AG09319 (cell line): ENCODE measurements at regions not wholly inside any gene's neighbourhood (a gene's known extent, or its start where the extent isn't known, plus 50 kb on each side); places are given as distances from the start of the nearest gene placed in this dataset.
"Not testable (repeated sequence)": the region's sequence is repeated elsewhere in the genome, so short reads cannot be mapped to it uniquely, and the experiment has no call there.

ENCODE experiments used
- DNase-seq: peaks from one replicate; pipeline ENCODE4 v3.0.0-alpha.2; 2010; ENCODE audit warnings: low read depth; ENCODE audit errors: extremely low read depth
- TF ChIP-seq, protein P1 (sequence below): IDR thresholded peaks from 2 replicates; pipeline ENCODE4 v1.5.1; 2011; ENCODE audit warnings: low read depth, mild to moderate bottlenecking, inconsistent platforms, low read length, moderate library complexity

DNA sequence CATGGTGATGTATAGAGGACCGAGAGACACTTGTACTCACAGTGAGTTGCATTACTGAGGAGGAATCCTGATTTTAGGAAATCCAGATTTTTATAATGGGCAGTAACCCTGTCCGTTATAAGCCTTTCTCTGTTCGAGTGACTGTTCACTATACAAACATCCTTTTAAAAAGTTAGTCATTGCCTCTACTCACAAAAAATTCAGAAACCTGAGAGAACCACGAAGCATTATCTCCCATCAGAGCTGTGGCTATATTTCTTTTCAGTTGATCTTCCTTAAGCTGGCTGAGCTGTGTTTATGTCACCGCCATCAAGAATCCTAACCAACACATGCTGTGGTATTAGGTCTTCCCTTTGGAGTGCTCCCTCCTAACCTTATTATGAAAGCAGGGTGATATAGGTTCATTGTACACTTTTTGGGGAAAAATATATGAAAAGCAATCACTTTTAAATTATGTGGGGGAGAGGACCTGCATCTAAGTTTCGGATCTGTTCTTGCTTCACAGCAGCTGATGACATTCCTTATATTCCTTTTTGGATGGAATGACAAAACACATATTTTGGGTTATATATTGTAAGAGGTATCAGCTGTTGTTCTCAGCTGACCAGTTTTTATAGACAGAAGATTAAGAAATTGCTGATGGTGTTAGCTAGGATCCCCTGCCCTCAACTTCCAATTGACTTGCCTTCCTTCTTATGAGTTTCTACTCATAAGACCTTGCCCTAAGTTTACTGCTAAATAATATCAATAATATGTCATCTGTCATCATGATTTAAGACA, 465.9 kb upstream of the RASGRP1 start:
- no peak for DNase-seq
- TF ChIP-seq, protein P1, sequence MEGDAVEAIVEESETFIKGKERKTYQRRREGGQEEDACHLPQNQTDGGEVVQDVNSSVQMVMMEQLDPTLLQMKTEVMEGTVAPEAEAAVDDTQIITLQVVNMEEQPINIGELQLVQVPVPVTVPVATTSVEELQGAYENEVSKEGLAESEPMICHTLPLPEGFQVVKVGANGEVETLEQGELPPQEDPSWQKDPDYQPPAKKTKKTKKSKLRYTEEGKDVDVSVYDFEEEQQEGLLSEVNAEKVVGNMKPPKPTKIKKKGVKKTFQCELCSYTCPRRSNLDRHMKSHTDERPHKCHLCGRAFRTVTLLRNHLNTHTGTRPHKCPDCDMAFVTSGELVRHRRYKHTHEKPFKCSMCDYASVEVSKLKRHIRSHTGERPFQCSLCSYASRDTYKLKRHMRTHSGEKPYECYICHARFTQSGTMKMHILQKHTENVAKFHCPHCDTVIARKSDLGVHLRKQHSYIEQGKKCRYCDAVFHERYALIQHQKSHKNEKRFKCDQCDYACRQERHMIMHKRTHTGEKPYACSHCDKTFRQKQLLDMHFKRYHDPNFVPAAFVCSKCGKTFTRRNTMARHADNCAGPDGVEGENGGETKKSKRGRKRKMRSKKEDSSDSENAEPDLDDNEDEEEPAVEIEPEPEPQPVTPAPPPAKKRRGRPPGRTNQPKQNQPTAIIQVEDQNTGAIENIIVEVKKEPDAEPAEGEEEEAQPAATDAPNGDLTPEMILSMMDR: no peak

GRCh38 chr15:39031596-39031995, 467.0 kb upstream of the RASGRP1 start:
- no peak for DNase-seq
- TF ChIP-seq, protein P1: no peak

- TF ChIP-seq, protein P1: no peak
- DNase-seq: no peak
Measured at GRCh38 chr15:39034816-39035215, 470.2 kb upstream of the RASGRP1 start.

- DNase-seq: not testable (repeated sequence)
Measured at GRCh38 chr15:39037611-39038010, 473.0 kb upstream of the RASGRP1 start.

DNA sequence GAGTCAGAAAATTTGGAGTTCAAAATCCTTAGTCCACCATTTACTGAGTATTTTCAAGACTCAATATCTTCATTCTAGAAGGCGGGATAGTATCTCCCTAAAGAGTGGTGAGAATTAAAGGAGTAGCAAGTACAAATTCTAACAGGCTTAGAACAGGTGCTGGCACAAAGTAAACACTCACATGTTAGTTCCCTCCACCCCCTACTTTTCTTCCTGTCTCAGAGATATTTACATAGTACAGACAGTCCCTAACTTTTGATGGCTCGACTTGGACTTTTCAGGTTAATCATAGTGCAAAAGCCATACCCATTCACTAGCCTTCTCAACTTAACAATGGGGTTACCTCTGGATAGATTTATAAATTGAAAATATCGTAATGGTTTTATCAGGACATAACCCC, 476.2 kb upstream of the RASGRP1 start:
- DNase-seq: no peak
- TF ChIP-seq, protein P1: no peak

DNA sequence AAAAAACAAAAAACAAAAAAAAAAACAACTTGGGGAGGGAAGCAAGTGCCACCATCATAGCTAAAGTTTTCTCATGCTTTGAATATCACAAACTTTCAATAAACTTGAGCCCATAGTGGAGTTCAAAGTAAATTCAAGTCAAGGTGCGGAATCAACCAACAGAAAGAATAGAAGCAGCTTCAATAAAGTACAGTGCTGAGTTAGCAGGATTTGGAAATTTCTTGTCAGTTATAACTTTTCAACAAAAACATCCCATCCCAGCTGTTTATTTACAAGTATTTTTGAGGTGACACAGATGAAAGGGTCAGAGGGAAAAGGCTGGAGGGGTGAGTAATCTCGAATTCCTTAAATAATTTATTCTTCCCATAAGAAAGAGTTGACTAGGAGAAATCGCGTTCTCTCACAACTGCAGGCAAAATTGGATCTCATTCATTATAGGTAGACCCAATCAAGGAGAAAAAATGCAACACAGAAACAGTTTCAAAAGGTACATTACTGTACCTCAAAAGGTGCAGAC, 477.4 kb upstream of the RASGRP1 start:
- no peak for DNase-seq
- TF ChIP-seq, protein P1: no peak

DNA sequence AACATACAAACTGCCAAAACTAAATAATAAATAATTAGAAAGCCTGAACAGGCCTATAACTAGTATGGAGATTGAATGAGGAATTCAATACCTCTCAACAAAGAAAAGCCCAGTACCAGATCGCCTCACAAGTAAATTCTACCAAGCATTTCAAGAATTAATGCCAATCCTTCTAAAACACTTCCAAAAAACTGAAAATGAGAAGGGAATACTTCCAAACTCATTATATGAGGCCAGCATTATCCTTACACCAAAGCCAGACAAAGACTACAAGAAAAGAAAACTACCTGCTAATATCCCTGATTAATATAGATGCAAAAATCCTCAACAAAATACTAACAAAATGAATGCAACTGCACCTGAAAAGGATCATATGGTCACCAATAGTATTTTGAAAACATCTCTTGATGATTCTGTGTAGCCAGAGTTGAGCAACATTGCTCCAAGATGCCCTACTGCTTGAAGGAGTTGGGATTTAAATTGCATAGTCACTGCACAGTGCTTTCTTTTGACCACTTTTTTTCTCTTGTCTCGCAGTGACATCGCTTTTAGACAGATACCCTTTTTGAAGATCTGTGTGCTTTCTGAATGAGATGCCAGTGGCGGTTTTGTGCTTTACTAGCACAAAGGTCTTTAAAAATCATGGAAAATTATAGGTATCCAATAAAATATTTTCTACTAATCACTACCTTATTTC, 487.2 kb upstream of the RASGRP1 start:
- TF ChIP-seq, protein P1: no peak
- DNase-seq: no peak
